ENCODE measurements at regions not wholly inside any gene's neighbourhood (a gene's known extent, or its start where the extent isn't known, plus 50 kb on each side); places are given as distances from the start of the nearest gene placed in this dataset.

GRCh38 chr17:72212041-72212440, 91.2 kb downstream of the SOX9 start:
- no peak for TF ChIP-seq EZH2 (IDR thresholded peaks at IDR 0.05)
- TF ChIP-seq POLR2AphosphoS5 (IDR thresholded peaks at IDR 0.05; ENCODE audit: borderline replicate concordance, low read depth, low read length), result no peak

Data from SK-N-MC (cell line).